ENCODE measurements at regions not wholly inside any gene's neighbourhood (a gene's known extent, or its start where the extent isn't known, plus 50 kb on each side); places are given as distances from the start of the nearest gene placed in this dataset.
"Not testable (repeated sequence)": the region's sequence is repeated elsewhere in the genome, so short reads cannot be mapped to it uniquely, and the experiment has no call there.

GRCh38 chr1:174105086-174105485, 54.2 kb upstream of the RABGAP1L start:
- no peak for DNase-seq

GRCh38 chr1:174103766-174104165, 55.6 kb upstream of the RABGAP1L start:
- DNase-seq = no peak

GRCh38 chr1:174101976-174102375, 57.3 kb upstream of the RABGAP1L start:
- not testable (repeated sequence) for DNase-seq

- no peak for DNase-seq
Measured at GRCh38 chr1:174097426-174097825, 61.9 kb upstream of the RABGAP1L start.

GRCh38 chr1:174093789-174094188, 65.5 kb upstream of the RABGAP1L start:
- peak; percentile 1 for DNase-seq

- no peak for DNase-seq
Measured at GRCh38 chr1:174090471-174090870, 68.3 kb upstream of the RC3H1 start.

- DNase-seq = no peak
Measured at GRCh38 chr1:174080819-174081218, 58.7 kb upstream of the RC3H1 start.

GRCh38 chr1:174079796-174080195, 57.6 kb upstream of the RC3H1 start:
- no peak for DNase-seq

GRCh38 chr1:174078916-174079315, 56.8 kb upstream of the RC3H1 start:
- DNase-seq = not testable (repeated sequence)

GRCh38 chr1:174077749-174078490, 55.8 kb upstream of the RC3H1 start:
- DNase-seq = no peak

GRCh38 chr1:174075245-174075692, 53.1 kb upstream of the RC3H1 start:
- DNase-seq = no peak

GRCh38 chr1:174074757-174075156, 52.6 kb upstream of the RC3H1 start:
- no peak for DNase-seq

GRCh38 chr1:174072581-174072980, 50.4 kb upstream of the RC3H1 start:
- no peak for DNase-seq
